AG10803 (cell line): ENCODE measurements at regions not wholly inside any gene's neighbourhood (a gene's known extent, or its start where the extent isn't known, plus 50 kb on each side); places are given as distances from the start of the nearest gene placed in this dataset.

Experiments used
- DNase-seq: peaks from one replicate; pipeline ENCODE4 v3.0.0; 2010; ENCODE audit warnings: low read depth
- H3K4me3 ChIP-seq: 2 replicates; pipeline ENCODE4 v1.5.1; 2011; ENCODE audit warnings: mild to moderate bottlenecking, low read length, control low read depth
- TF ChIP-seq, protein P1 (sequence below): conservative IDR thresholded peaks from 2 replicates; pipeline ENCODE4 v1.5.1; 2011; ENCODE audit warnings: mild to moderate bottlenecking, low read length, control low read depth, inconsistent platforms

DNA sequence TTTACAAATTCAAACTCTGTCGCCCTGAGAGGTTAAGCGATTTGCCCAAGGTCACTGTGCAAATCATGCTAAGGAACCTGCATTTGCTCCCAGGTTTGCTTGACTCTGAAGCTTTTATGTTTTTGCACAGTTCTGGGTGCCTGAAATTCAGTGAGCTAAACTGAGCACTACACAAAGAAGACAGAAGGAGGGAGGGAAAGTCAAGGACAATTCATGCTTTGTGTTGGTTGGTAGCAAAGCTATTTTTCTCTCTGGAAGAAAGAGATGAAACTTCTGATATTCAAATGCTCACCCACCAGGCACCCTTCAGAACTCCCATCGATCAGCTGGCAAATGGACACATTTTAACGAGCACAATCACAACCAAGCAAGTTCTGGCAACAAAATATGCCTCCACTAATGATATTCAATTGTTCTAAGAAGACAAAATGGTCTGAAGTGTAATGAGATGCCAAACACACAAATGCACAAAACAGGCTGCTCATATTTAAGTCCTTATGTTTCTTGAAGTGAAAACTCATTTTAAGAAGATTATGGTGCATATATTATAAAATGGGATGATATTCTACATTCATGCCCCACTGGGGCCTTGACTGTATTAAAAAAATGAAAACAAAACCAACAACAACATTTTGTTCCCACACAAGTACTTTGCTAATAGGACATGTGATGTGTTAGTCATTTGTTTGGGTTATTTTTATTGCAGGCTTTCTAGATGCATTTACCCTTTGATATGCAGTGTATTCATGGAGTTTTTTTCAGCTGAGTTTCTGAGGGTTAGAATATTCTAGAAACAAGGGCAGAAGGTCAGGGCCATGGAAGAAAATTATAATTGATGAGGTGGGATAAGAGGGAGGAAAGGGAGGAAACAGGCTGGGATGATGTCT lies 445.6 kb upstream of the CELF4 start:
- TF ChIP-seq, protein P1, sequence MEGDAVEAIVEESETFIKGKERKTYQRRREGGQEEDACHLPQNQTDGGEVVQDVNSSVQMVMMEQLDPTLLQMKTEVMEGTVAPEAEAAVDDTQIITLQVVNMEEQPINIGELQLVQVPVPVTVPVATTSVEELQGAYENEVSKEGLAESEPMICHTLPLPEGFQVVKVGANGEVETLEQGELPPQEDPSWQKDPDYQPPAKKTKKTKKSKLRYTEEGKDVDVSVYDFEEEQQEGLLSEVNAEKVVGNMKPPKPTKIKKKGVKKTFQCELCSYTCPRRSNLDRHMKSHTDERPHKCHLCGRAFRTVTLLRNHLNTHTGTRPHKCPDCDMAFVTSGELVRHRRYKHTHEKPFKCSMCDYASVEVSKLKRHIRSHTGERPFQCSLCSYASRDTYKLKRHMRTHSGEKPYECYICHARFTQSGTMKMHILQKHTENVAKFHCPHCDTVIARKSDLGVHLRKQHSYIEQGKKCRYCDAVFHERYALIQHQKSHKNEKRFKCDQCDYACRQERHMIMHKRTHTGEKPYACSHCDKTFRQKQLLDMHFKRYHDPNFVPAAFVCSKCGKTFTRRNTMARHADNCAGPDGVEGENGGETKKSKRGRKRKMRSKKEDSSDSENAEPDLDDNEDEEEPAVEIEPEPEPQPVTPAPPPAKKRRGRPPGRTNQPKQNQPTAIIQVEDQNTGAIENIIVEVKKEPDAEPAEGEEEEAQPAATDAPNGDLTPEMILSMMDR, result no peak
- no peak overlapping the region for H3K4me3 ChIP-seq
- no peak for DNase-seq

DNA sequence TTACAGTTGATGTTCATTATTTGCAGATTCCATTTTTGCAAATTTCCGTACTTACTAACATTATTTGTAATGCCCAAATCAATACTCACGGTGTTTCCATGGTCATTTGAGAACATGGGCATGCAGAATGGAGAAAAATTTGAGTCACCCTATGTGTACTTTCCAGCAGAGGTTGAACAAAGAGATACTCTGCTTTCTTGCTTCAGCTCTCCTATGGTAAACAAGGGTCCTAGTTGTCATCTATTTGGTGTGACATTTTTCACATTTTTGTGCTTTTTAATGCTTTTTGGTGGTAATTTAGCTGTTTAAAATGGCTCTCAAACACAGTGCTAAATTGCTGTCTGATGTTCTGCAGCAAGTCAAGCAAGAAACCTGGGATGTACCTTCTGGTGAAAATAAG lies 444.4 kb upstream of the CELF4 start:
- TF ChIP-seq, protein P1, result no peak
- no peak overlapping the region for H3K4me3 ChIP-seq
- no peak for DNase-seq

DNA sequence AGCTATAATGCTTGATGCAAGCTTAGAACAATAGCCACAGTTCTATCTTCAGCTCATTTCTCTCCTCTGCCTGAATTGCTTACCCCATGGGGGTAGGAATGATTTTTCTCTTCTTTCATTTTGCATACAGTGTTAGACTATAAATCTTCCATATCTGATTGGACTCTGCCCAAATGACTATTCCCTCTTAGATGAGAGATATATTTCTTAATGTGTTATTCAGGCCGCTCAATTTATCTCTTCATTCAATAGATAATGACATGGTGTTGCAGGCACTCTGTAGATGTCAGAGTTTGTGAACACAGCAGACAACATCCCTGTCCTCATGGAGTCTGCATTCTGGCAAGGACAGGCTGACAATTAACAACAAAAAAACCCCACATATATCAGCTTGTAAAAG lies 443.7 kb upstream of the CELF4 start:
- no peak for DNase-seq
- TF ChIP-seq, protein P1, result no peak

DNA sequence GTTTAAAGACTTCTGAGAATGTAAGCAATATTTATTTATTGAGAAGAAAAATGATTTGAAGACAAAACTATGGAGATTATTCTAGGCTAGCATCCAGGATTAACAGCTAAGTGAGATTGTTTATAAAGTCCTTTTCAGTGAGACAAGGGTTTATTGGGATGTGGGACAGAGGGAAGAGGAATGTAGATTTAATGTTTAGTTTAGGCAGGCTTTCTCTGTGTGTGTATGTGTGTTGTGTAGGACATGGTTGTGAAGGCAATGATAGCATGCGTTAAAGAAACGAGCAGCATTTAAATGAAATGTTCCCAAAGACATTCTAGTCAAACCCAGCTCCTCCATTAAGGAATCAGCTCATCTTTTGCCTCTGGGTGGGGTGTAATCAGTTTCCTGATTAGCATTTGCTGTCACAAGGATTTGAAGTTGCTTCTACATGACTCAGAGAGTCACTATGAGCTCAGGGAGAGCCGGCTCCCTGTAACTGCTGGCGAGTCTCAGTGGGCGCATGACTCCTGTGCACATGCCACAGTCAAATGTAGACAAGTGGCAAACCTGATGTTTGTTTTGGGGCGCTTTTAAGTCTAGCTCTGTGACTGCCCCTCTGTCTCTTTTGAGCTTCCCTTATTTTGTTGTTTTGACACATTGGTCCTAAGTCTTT lies 442.2 kb upstream of the CELF4 start:
- H3K4me3 ChIP-seq, result no peak overlapping the region
- TF ChIP-seq, protein P1, result no peak
- DNase-seq, result no peak

More for the DNA sequence above, 443.7 kb upstream of the CELF4 start:
- H3K4me3 ChIP-seq, result no peak overlapping the region

DNA sequence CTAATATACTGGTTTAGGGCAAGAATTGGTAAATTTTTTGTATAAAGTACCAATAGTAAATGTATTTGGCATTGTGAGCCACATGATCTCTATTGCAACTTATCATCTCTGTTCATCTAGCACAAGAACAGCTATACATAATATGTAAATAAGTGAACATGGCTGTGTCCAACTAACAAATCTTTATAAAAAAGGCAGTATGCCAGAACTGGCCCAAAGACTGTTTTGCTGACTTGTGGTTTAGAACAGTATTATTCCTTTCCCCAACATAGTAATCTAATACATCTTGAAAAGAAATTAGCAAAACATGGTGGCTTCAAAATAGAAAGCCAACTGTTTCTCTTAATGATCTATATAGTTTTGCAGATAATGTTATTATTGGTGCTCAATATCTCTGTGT lies 441.4 kb upstream of the CELF4 start:
- H3K4me3 ChIP-seq, result no peak overlapping the region
- TF ChIP-seq, protein P1, result no peak
- no peak for DNase-seq

DNA sequence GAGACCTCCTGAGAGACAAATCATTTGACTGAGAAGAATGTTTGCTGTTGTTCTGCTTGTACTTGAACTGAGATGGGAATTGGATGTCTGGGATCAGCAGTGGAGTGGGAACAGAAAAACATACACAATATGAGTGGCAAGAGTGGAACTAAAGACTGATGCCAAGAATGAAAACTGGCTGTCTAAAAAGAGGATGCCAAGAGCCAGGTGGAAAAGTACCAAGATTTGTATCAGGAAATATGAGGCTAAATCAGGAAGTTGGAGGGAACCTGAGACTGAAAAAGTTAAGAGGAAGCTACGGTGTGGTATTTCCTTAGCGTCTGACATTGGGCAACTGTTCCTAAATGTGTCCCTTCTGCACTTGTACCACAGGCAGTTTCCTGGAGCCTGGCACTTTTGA lies 440.9 kb upstream of the CELF4 start:
- TF ChIP-seq, protein P1, result no peak
- H3K4me3 ChIP-seq, result no peak overlapping the region
- DNase-seq, result no peak

DNA sequence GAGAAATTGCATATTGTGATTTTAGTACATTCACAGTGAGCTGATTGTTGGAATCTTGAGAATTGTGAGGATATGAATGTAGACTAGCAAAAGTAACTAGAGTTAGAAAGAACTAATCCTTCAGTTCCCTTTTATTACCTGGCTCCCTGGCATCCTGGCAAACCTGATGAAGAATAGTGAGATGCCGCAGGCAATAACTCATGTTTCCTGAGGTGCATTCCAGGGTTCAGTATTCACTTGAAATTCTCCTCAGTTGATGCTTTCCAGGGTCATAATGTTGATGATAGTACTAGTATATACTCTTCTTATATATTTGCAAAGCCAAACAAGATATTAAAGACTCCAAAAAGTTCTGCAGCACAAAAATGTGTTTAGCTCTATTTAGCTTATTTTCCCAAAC lies 432.1 kb upstream of the CELF4 start:
- no peak for DNase-seq
- H3K4me3 ChIP-seq, result no peak overlapping the region
- TF ChIP-seq, protein P1, result no peak
